PC-3 (cell line): ENCODE measurements at regions not wholly inside any gene's neighbourhood (a gene's known extent, or its start where the extent isn't known, plus 50 kb on each side); places are given as distances from the start of the nearest gene placed in this dataset.

Experiments
- EZH2 ChIP-seq: fragments of 300-600 bp; sonication (generic); IDR thresholded peaks from one replicate; pipeline ENCODE4 v1.6.1; 2017; ENCODE audit warnings: antibody characterized with exemption, mild to moderate bottlenecking, low read length; ENCODE audit not compliant: unreplicated experiment
- EZH2phosphoT487 ChIP-seq: fragments of 300-600 bp; sonication (generic); IDR thresholded peaks from 2 replicates; pipeline ENCODE4 v1.6.1; 2018; ENCODE audit warnings: mild to moderate bottlenecking, antibody characterized with exemption, low read length, borderline replicate concordance
- TF ChIP-seq, protein P1 (sequence below): fragments of 300-600 bp; sonication (generic); conservative IDR thresholded peaks from 2 replicates; pipeline ENCODE4 v1.5.1; 2017; ENCODE audit warnings: antibody characterized with exemption, low read depth, mild to moderate bottlenecking, low read length

DNA sequence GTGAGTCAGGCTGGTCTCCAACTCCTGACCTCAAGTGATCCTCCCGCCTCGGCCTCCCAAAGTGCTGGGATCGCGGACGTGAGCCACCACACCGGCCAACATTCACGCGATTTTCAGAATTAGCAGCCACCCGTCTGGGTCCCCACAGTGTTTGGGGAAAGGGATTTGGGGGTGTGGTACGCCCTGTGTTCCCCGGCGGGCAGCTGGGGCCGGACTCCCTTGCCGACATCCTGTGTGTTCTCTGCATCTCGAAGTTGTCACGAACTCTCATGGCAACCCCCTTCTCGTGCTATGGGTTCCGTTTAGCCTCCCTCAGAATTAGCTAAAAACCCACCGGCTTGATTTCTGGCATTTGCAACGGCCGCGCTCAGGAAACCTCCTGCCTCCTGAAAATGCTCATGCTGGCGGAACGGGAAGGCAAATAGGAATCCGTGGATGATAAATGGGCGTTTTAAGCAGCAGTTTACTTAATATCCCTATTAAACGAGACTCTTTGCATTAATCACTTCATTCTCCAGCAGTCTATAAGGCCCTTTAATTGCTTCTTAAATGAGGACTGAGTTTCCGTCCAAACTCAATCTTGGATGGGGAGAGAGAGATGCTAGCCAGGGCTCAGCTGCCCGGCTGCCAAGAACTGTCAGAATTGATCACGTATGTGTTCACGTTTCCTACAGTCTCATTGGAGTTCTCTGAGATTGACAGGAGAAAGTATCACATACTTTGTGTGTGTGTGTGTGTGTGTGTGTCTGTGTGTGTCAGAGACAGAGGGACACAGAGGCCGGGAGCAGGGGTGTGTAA, 78.9 kb upstream of the PPP2R3B start:
- TF ChIP-seq, protein P1, sequence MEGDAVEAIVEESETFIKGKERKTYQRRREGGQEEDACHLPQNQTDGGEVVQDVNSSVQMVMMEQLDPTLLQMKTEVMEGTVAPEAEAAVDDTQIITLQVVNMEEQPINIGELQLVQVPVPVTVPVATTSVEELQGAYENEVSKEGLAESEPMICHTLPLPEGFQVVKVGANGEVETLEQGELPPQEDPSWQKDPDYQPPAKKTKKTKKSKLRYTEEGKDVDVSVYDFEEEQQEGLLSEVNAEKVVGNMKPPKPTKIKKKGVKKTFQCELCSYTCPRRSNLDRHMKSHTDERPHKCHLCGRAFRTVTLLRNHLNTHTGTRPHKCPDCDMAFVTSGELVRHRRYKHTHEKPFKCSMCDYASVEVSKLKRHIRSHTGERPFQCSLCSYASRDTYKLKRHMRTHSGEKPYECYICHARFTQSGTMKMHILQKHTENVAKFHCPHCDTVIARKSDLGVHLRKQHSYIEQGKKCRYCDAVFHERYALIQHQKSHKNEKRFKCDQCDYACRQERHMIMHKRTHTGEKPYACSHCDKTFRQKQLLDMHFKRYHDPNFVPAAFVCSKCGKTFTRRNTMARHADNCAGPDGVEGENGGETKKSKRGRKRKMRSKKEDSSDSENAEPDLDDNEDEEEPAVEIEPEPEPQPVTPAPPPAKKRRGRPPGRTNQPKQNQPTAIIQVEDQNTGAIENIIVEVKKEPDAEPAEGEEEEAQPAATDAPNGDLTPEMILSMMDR = no peak
- no peak for TF ChIP-seq EZH2
- TF ChIP-seq EZH2phosphoT487 = no peak
